GM23338 (cell line): ENCODE measurements at regions not wholly inside any gene's neighbourhood (a gene's known extent, or its start where the extent isn't known, plus 50 kb on each side); places are given as distances from the start of the nearest gene placed in this dataset.

ENCODE experiments used
- ATAC-seq: fragments of 200-7000 bp; cut with Tn5 transposase; 3 replicates; pipeline ENCODE4 v1.9.1; 2020
- DNase-seq: peaks from one replicate; pipeline ENCODE4 v3.0.0-alpha.2; 2015; ENCODE audit warnings: low spot score
- H2AFZ ChIP-seq: fragments of 200-600 bp; sonication (generic); 2 replicates; pipeline ENCODE4 v1.8.0; 2016; ENCODE audit warnings: antibody characterized with exemption, mild to moderate bottlenecking, moderate library complexity
- H3F3A ChIP-seq: fragments of 200-600 bp; sonication (generic); replicated peaks from 2 replicates; pipeline ENCODE4 v1.8.0; 2017; ENCODE audit warnings: antibody characterized with exemption, mixed run types, low read depth
- H3K27ac ChIP-seq: fragments of 200-600 bp; sonication (generic); 2 replicates; pipeline ENCODE4 v1.6.1; 2016; ENCODE audit warnings: low read depth
- H3K27me3 ChIP-seq: fragments of 200-600 bp; sonication (generic); 2 replicates; pipeline ENCODE4 v1.8.0; 2016; ENCODE audit warnings: mild to moderate bottlenecking, mixed run types, moderate library complexity; ENCODE audit not compliant: insufficient read depth
- H3K36me3 ChIP-seq: fragments of 200-600 bp; sonication (generic); 2 replicates; pipeline ENCODE4 v1.8.0; 2016; ENCODE audit warnings: mild to moderate bottlenecking; ENCODE audit not compliant: insufficient read depth
- H3K4me1 ChIP-seq: fragments of 200-600 bp; sonication (generic); 2 replicates; pipeline ENCODE4 v1.8.0; 2016; ENCODE audit warnings: mild to moderate bottlenecking, moderate library complexity; ENCODE audit not compliant: insufficient read depth
- H3K4me2 ChIP-seq: fragments of 200-600 bp; sonication (generic); 2 replicates; pipeline ENCODE4 v1.7.1; 2017; ENCODE audit warnings: mixed run types
- H3K4me3 ChIP-seq: fragments of 200-600 bp; sonication (generic); 2 replicates; pipeline ENCODE4 v1.6.1; 2016; ENCODE audit warnings: mixed run types
- H3K79me2 ChIP-seq: fragments of 200-600 bp; sonication (generic); replicated peaks from 2 replicates; pipeline ENCODE4 v1.8.0; 2017; ENCODE audit warnings: mild to moderate bottlenecking; ENCODE audit not compliant: insufficient read depth
- H3K9me2 ChIP-seq: fragments of 200-600 bp; sonication (generic); 2 replicates; pipeline ENCODE4 v1.8.0; 2017; ENCODE audit not compliant: insufficient read depth
- H4K20me1 ChIP-seq: fragments of 200-600 bp; sonication (generic); replicated peaks from 2 replicates; pipeline ENCODE4 v1.8.0; 2017; ENCODE audit warnings: mild to moderate bottlenecking; ENCODE audit not compliant: insufficient read depth
- H3K27ac Mint-ChIP-seq: 2 replicates; pipeline ENCODE4 v1.8.0; 2020; ENCODE audit warnings: inconsistent platforms, mild to moderate bottlenecking, moderate library complexity, mixed read lengths
- H3K27me3 Mint-ChIP-seq: 3 replicates; pipeline ENCODE4 v1.8.0; 2022; ENCODE audit warnings: low read depth, mild to moderate bottlenecking, moderate library complexity, mixed read lengths, inconsistent platforms; ENCODE audit not compliant: insufficient read depth, poor library complexity
- H3K36me3 Mint-ChIP-seq: 3 replicates; pipeline ENCODE4 v1.8.0; 2021; ENCODE audit warnings: low read depth, mild to moderate bottlenecking, inconsistent platforms, moderate library complexity, mixed read lengths
- H3K4me1 Mint-ChIP-seq: 3 replicates; pipeline ENCODE4 v1.8.0; 2020; ENCODE audit warnings: mild to moderate bottlenecking, inconsistent platforms, mixed read lengths
- H3K4me3 Mint-ChIP-seq: 3 replicates; pipeline ENCODE4 v1.8.0; 2021; ENCODE audit warnings: moderate library complexity, mild to moderate bottlenecking, inconsistent platforms, mixed read lengths
- H3K9me3 Mint-ChIP-seq: 3 replicates; pipeline ENCODE4 v1.8.0; 2020; ENCODE audit warnings: moderate library complexity, mild to moderate bottlenecking, inconsistent platforms, mixed read lengths
- CREB1 ChIP-seq: fragments of 250-450 bp; sonication (Bioruptor Pico); IDR thresholded peaks from 2 replicates; pipeline ENCODE4 v1.5.0; 2020; ENCODE audit warnings: low read depth, mild to moderate bottlenecking, moderate library complexity
- CTCF ChIP-seq, 2 experiments: fragments of 200-600 bp in 1 of 2; sonication (generic) in 1 of 2; conservative IDR thresholded peaks; 2 replicates each; pipeline versions ENCODE4 v1.5.1 to v1.6.1; 2016 to 2017; ENCODE audit warnings: antibody characterized with exemption in 2 of 2, low read depth in 2 of 2, mild to moderate bottlenecking in 2 of 2, moderate library complexity in 1 of 2
- EZH2 ChIP-seq: fragments of 200-600 bp; sonication (generic); IDR thresholded peaks from one replicate; pipeline ENCODE4 v1.8.0; 2017; ENCODE audit warnings: antibody characterized with exemption, mild to moderate bottlenecking, low read depth; ENCODE audit not compliant: unreplicated experiment
- NANOG ChIP-seq: IDR thresholded peaks from 2 replicates; pipeline ENCODE4 v1.6.1; 2016; ENCODE audit warnings: antibody characterized with exemption, borderline replicate concordance
- POLR2AphosphoS5 ChIP-seq: IDR thresholded peaks from 2 replicates; pipeline ENCODE4 v1.6.1; 2016; ENCODE audit warnings: antibody characterized with exemption, low read depth
- STAT1 ChIP-seq: IDR thresholded peaks from one replicate; pipeline ENCODE4 v1.6.1; 2016; ENCODE audit warnings: antibody characterized with exemption; ENCODE audit not compliant: unreplicated experiment
- ZNF114 ChIP-seq: fragments of 250-450 bp; sonication (Bioruptor Pico); IDR thresholded peaks from 2 replicates; pipeline ENCODE4 v1.5.0; 2020; ENCODE audit warnings: mild to moderate bottlenecking, moderate library complexity
- ZNF462 ChIP-seq: fragments of 250-450 bp; sonication (Bioruptor Pico); IDR thresholded peaks from 2 replicates; pipeline ENCODE4 v1.5.0; 2020; ENCODE audit warnings: mild to moderate bottlenecking, moderate library complexity
- TF ChIP-seq, protein P1 (sequence below): IDR thresholded peaks from 2 replicates; pipeline ENCODE4 v1.6.1; 2016; ENCODE audit warnings: antibody characterized with exemption

DNA sequence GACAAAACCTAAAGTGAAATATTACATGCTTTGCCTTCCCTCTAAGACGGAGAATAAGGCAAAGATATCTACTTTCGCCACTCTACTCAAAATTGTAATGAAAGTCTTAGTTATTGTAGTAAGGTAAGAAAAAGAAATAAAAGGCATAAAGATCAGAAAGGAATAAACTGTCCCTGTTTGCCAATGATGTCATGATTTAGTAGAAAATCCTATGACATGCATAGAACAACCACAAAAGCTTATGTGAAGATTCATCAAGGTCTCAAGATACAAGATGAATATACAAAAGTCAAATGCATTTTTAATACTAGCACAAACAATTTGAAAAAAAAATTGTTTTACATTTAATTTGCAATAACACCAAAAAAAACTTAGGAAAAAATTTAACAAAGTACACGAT lies 64.0 kb upstream of the FOXQ1 start:
- DNase-seq (no peak), ATAC-seq (no peak)
- Histone ChIP-seq H3F3A (no peaks in the 10 kb centered on the region), H3K9me2 (0 out of 2 replicates have a peak, but pooled peaks cover 5% of the 10 kb centered on the region), H3K27ac (no peak overlapping the region), H3K79me2 (no peaks in the 10 kb centered on the region), H3K4me1 (no peaks in the 10 kb centered on the region), H3K4me3 (no peak overlapping the region), H4K20me1 (no peaks in the 10 kb centered on the region), H3K27me3 (no peaks in the 10 kb centered on the region), H3K4me2 (no peak overlapping the region), H2AFZ (no peak overlapping the region), H3K36me3 (no peaks in the 10 kb centered on the region)
- Mint-ChIP-seq H3K4me3 (no peak overlapping the region), H3K27ac (no peak overlapping the region), H3K4me1 (no peaks in the 10 kb centered on the region), H3K27me3 (no peaks in the 10 kb centered on the region), H3K36me3 (no peaks in the 10 kb centered on the region), H3K9me3 (no peaks in the 10 kb centered on the region)
- TF ChIP-seq STAT1, result no peak
- no peak for TF ChIP-seq ZNF114 (CRISPR knock-in tag)
- no peak for TF ChIP-seq EZH2
- TF ChIP-seq CREB1 (CRISPR knock-in tag), result no peak
- TF ChIP-seq NANOG, result no peak
- TF ChIP-seq, protein P1, sequence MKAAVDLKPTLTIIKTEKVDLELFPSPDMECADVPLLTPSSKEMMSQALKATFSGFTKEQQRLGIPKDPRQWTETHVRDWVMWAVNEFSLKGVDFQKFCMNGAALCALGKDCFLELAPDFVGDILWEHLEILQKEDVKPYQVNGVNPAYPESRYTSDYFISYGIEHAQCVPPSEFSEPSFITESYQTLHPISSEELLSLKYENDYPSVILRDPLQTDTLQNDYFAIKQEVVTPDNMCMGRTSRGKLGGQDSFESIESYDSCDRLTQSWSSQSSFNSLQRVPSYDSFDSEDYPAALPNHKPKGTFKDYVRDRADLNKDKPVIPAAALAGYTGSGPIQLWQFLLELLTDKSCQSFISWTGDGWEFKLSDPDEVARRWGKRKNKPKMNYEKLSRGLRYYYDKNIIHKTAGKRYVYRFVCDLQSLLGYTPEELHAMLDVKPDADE, result no peak
- TF ChIP-seq ZNF462 (CRISPR knock-in tag), result no peak
- no peak for TF ChIP-seq POLR2AphosphoS5
- no peak for TF ChIP-seq CTCF (conservative IDR thresholded peaks at IDR 0.05; ENCODE audit: low read depth in 2 of 2)
